ENCODE measurements at regions not wholly inside any gene's neighbourhood (a gene's known extent, or its start where the extent isn't known, plus 50 kb on each side); places are given as distances from the start of the nearest gene placed in this dataset.

DNA sequence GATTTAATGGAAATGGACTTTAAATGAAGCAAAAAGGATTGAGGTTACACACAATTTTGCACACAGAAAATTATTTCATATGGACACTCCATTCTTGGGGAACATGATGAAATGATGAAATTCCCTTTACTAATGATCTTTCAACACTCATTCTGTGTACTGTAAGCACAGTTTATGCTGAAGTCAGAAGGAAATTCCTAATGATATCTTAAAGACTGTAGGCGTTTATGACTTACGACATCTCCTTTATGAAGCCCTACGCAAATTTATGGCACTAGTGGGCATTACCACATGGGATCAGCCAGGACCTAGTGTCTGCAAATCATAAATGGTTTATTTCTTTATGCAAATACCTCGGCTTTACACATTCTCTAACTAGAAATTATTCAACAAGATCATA, 97.9 kb upstream of the SOX5 start:
- DNase-seq (ENCODE audit: low read depth), result no peak
- TF ChIP-seq, protein P1, sequence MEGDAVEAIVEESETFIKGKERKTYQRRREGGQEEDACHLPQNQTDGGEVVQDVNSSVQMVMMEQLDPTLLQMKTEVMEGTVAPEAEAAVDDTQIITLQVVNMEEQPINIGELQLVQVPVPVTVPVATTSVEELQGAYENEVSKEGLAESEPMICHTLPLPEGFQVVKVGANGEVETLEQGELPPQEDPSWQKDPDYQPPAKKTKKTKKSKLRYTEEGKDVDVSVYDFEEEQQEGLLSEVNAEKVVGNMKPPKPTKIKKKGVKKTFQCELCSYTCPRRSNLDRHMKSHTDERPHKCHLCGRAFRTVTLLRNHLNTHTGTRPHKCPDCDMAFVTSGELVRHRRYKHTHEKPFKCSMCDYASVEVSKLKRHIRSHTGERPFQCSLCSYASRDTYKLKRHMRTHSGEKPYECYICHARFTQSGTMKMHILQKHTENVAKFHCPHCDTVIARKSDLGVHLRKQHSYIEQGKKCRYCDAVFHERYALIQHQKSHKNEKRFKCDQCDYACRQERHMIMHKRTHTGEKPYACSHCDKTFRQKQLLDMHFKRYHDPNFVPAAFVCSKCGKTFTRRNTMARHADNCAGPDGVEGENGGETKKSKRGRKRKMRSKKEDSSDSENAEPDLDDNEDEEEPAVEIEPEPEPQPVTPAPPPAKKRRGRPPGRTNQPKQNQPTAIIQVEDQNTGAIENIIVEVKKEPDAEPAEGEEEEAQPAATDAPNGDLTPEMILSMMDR (IDR thresholded peaks at IDR 0.05; ENCODE audit: insufficient read depth, low read length, poor library complexity, severe bottlenecking), result no peak
- H3K27me3 ChIP-seq (ENCODE audit: control insufficient read depth, insufficient read depth, low read length), result no peaks in the 10 kb centered on the region
- no peak overlapping the region for H3K4me3 ChIP-seq (ENCODE audit: low read depth, low read length)
- no peaks in the 10 kb centered on the region for H3K36me3 ChIP-seq (ENCODE audit: control insufficient read depth, insufficient read depth, low read length)

DNA sequence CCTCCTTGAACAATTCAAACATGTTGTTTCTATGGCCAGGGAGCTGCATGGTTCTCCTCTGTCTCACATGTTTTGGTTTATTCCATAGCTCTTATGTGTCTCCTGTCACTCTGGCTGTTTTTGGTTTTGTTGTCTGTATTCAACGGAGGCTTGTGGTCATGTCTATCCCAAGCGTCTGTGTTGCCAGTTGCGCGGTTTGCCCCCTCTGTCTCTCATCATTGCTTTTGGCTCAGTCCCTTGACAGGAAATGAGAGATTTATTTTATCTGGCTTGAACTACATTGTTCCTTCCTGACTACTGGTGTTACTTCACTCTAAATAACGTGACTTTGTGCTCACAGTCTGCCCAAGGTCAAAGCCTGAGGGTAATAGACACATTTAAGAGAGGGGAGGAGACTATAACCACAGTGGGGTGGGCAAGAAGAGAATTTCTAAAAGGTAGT, 96.4 kb upstream of the SOX5 start:
- no peak for DNase-seq (ENCODE audit: low read depth)
- Histone ChIP-seq H3K27me3 (ENCODE audit: control insufficient read depth, insufficient read depth, low read length) (no peaks in the 10 kb centered on the region), H3K4me3 (ENCODE audit: low read depth, low read length) (no peak overlapping the region), H3K36me3 (ENCODE audit: control insufficient read depth, insufficient read depth, low read length) (no peaks in the 10 kb centered on the region)
- TF ChIP-seq, protein P1 (IDR thresholded peaks at IDR 0.05; ENCODE audit: insufficient read depth, low read length, poor library complexity, severe bottlenecking), result no peak

DNA sequence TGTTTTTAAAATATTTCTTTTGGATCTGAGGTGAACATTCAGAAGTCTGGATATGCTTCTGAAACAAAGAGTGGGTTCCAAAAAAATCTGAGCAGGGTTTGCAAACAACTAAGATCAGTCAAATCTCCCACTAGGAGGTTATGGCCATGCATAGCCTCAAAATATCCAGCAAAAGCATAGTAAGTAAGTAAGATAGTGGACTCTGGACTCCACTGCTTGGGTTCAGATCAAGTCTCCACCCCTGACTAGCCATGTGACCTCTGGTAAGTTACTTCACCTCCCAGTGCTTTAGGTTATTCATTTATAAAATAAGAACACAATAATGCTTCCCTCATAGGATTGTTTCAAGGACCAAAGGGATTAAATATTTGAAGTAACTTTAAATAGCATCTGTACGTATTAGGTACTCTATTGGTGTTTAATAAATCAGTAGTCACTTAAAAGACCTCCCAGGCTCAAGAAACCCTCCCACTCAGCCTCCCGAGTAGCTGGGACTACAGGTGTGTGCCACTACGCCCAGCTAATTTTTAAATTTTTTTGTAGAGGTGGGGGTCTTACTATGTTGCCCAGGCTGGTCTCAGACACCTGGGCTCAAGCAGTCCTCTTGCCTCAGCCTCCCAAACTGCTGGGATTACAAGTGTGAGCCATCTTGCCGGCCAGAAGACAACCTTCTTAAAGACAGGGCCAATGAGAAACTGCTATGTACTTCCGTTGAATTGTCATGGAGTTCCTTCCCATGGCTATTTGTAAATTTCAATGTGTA, 95.7 kb upstream of the SOX5 start:
- Histone ChIP-seq H3K4me3 (ENCODE audit: low read depth, low read length) (no peak overlapping the region), H3K36me3 (ENCODE audit: control insufficient read depth, insufficient read depth, low read length) (no peaks in the 10 kb centered on the region), H3K27me3 (ENCODE audit: control insufficient read depth, insufficient read depth, low read length) (no peaks in the 10 kb centered on the region)
- TF ChIP-seq, protein P1 (IDR thresholded peaks at IDR 0.05; ENCODE audit: insufficient read depth, low read length, poor library complexity, severe bottlenecking), result no peak
- DNase-seq (ENCODE audit: low read depth), result no peak

DNA sequence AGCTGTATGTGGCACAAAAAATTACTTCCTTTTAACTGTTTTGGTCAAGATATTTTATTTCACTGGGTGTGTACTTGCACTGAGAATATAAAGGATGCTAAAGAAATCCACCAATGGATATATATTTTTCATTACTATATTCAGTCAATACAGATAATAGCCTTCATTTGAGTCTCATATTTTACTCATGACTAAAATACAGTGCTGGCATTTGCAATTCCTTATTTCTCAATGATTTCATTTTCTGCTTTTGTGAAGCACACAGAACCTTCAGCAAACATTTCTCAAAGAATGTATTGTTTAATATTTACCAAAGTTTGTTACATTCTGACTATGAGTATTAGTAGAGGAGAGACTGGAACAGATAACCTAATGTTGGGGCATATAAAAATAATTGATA, 93.2 kb upstream of the SOX5 start:
- H3K36me3 ChIP-seq (ENCODE audit: control insufficient read depth, insufficient read depth, low read length), result no peaks in the 10 kb centered on the region

DNA sequence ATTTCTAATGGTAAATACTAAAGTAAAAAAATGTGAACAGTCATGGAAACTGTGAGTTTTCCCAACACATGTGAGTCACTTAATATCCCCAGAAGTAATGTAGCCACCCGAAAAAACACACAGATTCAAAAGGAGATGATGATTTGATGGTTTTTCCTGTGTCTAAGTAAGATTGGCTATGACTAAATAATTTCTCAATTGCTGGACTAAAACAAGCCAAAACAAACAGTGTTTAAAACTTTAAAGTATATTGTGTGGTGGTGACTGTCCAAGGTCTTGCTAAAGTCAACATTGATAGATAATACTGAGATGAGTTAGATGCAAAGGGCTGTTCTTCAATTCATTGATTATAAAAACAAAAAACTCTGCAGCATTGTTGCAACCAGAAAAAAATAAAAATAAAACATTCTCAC, 89.6 kb upstream of the SOX5 start:
- TF ChIP-seq, protein P1 (IDR thresholded peaks at IDR 0.05; ENCODE audit: insufficient read depth, low read length, poor library complexity, severe bottlenecking), result no peak
- Histone ChIP-seq H3K27me3 (ENCODE audit: control insufficient read depth, insufficient read depth, low read length) (no peaks in the 10 kb centered on the region), H3K4me3 (ENCODE audit: low read depth, low read length) (no peak overlapping the region), H3K36me3 (ENCODE audit: control insufficient read depth, insufficient read depth, low read length) (no peaks in the 10 kb centered on the region)
- peak; percentile 39 for DNase-seq (ENCODE audit: low read depth)

More for the DNA sequence above, 93.2 kb upstream of the SOX5 start:
- H3K27me3 ChIP-seq (ENCODE audit: control insufficient read depth, insufficient read depth, low read length), result no peaks in the 10 kb centered on the region
- no peak overlapping the region for H3K4me3 ChIP-seq (ENCODE audit: low read depth, low read length)
- DNase-seq (ENCODE audit: low read depth), result no peak
- TF ChIP-seq, protein P1 (IDR thresholded peaks at IDR 0.05; ENCODE audit: insufficient read depth, low read length, poor library complexity, severe bottlenecking), result no peak

All from kidney epithelial cell (primary cell).